ENCODE measurements at regions not wholly inside any gene's neighbourhood (a gene's known extent, or its start where the extent isn't known, plus 50 kb on each side); places are given as distances from the start of the nearest gene placed in this dataset.

GRCh38 chr9:1207686-1208085, 157.5 kb downstream of the DMRT2 start:
- no peaks in the 10 kb centered on the region for H3K36me3 ChIP-seq
- H3K27ac ChIP-seq = no peak overlapping the region
- H3K9me3 ChIP-seq = peaks cover 0 to 7% (median 0%) of the 10 kb centered on the region in 4 donors
- WGBS, 5 donors = 80 to 93% (median 85%) methylated on average over 3 of the region's 3 CpGs
- H3K4me1 ChIP-seq = peaks cover 0 to 3% (median 0%) of the 10 kb centered on the region in 4 donors
- no peak for TF ChIP-seq CTCF (IDR thresholded peaks at IDR 0.05)
- no peak for TF ChIP-seq EP300 (IDR thresholded peaks at IDR 0.05)
- TF ChIP-seq POLR2AphosphoS5 (IDR thresholded peaks at IDR 0.05) = no peak
- TF ChIP-seq POLR2A (IDR thresholded peaks at IDR 0.05) = no peak
- intact Hi-C loops (cut with DNase I; ENCODE audit: low total_unique reads) = no loop called here
- no peak for DNase-seq
- no peak overlapping the region for H3K4me3 ChIP-seq
- H3K27me3 ChIP-seq = no peaks in the 10 kb centered on the region

GRCh38 chr9:1208157-1208556, 158.0 kb downstream of the DMRT2 start:
- H3K36me3 ChIP-seq = no peaks in the 10 kb centered on the region
- no peaks in the 10 kb centered on the region for H3K27me3 ChIP-seq
- TF ChIP-seq EP300 (IDR thresholded peaks at IDR 0.05) (no peak), POLR2A (IDR thresholded peaks at IDR 0.05) (no peak), CTCF (IDR thresholded peaks at IDR 0.05) (no peak), POLR2AphosphoS5 (IDR thresholded peaks at IDR 0.05) (no peak)
- intact Hi-C loops (cut with DNase I; ENCODE audit: low total_unique reads) = no loop called here
- WGBS, 5 donors = 71 to 87% (median 83%) methylated on average over 2 of the region's 2 CpGs
- peak in 1 of 2 donors; percentile 14 for DNase-seq
- no peaks in the 10 kb centered on the region for H3K4me1 ChIP-seq
- H3K9me3 ChIP-seq = peaks cover 0 to 7% (median 0%) of the 10 kb centered on the region in 4 donors
- no peak overlapping the region for H3K4me3 ChIP-seq
- no peak overlapping the region for H3K27ac ChIP-seq

GRCh38 chr9:1210954-1211353, 160.8 kb downstream of the DMRT2 start:
- intact Hi-C loops (cut with DNase I; ENCODE audit: low total_unique reads) = no loop called here
- DNase-seq = no peak
- 75 to 94% (median 82%) methylated on average over 3 of the region's 3 CpGs for WGBS, 5 donors
- Histone ChIP-seq H3K27ac (no peak overlapping the region), H3K4me1 (no peaks in the 10 kb centered on the region), H3K9me3 (peaks cover 0 to 7% (median 0%) of the 10 kb centered on the region in 4 donors), H3K4me3 (no peak overlapping the region), H3K36me3 (no peaks in the 10 kb centered on the region), H3K27me3 (no peaks in the 10 kb centered on the region)
- no peak for TF ChIP-seq POLR2A (IDR thresholded peaks at IDR 0.05)
- TF ChIP-seq CTCF (IDR thresholded peaks at IDR 0.05) = no peak
- TF ChIP-seq EP300 (IDR thresholded peaks at IDR 0.05) = no peak
- no peak for TF ChIP-seq POLR2AphosphoS5 (IDR thresholded peaks at IDR 0.05)

GRCh38 chr9:1216532-1216931, 166.4 kb downstream of the DMRT2 start:
- intact Hi-C loops (cut with DNase I; ENCODE audit: low total_unique reads) = no loop called here

More at GRCh38 chr9:1216532-1216931, 166.4 kb downstream of the DMRT2 start:
- WGBS, 5 donors = 56 to 76% (median 67%) methylated on average over 2 of the region's 2 CpGs
- TF ChIP-seq POLR2AphosphoS5 (IDR thresholded peaks at IDR 0.05) (no peak), CTCF (IDR thresholded peaks at IDR 0.05) (no peak), EP300 (IDR thresholded peaks at IDR 0.05) (no peak)
- H3K27ac ChIP-seq = no peak overlapping the region
- no peak for DNase-seq
- H3K36me3 ChIP-seq = no peaks in the 10 kb centered on the region
- no peaks in the 10 kb centered on the region for H3K4me1 ChIP-seq
- no peaks in the 10 kb centered on the region for H3K27me3 ChIP-seq
- no peaks in the 10 kb centered on the region for H3K9me3 ChIP-seq
- no peak overlapping the region for H3K4me3 ChIP-seq

Measured in stomach (tissue), 8 donors.